ENCODE measurements at regions not wholly inside any gene's neighbourhood (a gene's known extent, or its start where the extent isn't known, plus 50 kb on each side); places are given as distances from the start of the nearest gene placed in this dataset.
"Not testable (repeated sequence)": the region's sequence is repeated elsewhere in the genome, so short reads cannot be mapped to it uniquely, and the experiment has no call there.

GRCh38 chr20:29878281-29878741 is 1379.2 kb upstream of the DEFB115 start:
- H3K36me3 ChIP-seq (ENCODE audit: control insufficient read depth in 4 of 4, insufficient read depth in 3 of 4, low read depth in 1 of 4, low read length in 3 of 4), result no peaks in the 10 kb centered on the region
- no peak overlapping the region for H3K9ac ChIP-seq (ENCODE audit: low read depth in 1 of 2, low read length in 2 of 2)
- no peak overlapping the region for H3K4me3 ChIP-seq (ENCODE audit: low read depth in 1 of 3, low read length in 3 of 3)
- H3K27me3 ChIP-seq (ENCODE audit: control insufficient read depth in 4 of 4, insufficient read depth in 4 of 4, low read length in 3 of 4), result peaks cover 0 to 5% (median 0%) of the 10 kb centered on the region in 4 donors
- no peak for DNase-seq (ENCODE audit: low spot score)
- no peaks in the 10 kb centered on the region for H3K4me1 ChIP-seq (ENCODE audit: control insufficient read depth in 4 of 4, insufficient read depth in 4 of 4, low read length in 3 of 4)
- 30% methylated on average over 24 of the region's 24 CpGs for WGBS
- no peak overlapping the region for H3K27ac ChIP-seq (ENCODE audit: low read depth in 1 of 2, low read length in 2 of 2)
- H3K9me3 ChIP-seq (ENCODE audit: control insufficient read depth in 4 of 4, low read length in 3 of 4), result peaks cover 5 to 20% (median 9%) of the 10 kb centered on the region in 4 donors
- no peak for TF ChIP-seq RAD21 (IDR thresholded peaks at IDR 0.05)
- no peak for TF ChIP-seq FOXA2 (IDR thresholded peaks at IDR 0.05)
- TF ChIP-seq ZBTB33 (IDR thresholded peaks at IDR 0.05), result no peak
- TF ChIP-seq YY1 (IDR thresholded peaks at IDR 0.05), result no peak
- TF ChIP-seq, protein P1, sequence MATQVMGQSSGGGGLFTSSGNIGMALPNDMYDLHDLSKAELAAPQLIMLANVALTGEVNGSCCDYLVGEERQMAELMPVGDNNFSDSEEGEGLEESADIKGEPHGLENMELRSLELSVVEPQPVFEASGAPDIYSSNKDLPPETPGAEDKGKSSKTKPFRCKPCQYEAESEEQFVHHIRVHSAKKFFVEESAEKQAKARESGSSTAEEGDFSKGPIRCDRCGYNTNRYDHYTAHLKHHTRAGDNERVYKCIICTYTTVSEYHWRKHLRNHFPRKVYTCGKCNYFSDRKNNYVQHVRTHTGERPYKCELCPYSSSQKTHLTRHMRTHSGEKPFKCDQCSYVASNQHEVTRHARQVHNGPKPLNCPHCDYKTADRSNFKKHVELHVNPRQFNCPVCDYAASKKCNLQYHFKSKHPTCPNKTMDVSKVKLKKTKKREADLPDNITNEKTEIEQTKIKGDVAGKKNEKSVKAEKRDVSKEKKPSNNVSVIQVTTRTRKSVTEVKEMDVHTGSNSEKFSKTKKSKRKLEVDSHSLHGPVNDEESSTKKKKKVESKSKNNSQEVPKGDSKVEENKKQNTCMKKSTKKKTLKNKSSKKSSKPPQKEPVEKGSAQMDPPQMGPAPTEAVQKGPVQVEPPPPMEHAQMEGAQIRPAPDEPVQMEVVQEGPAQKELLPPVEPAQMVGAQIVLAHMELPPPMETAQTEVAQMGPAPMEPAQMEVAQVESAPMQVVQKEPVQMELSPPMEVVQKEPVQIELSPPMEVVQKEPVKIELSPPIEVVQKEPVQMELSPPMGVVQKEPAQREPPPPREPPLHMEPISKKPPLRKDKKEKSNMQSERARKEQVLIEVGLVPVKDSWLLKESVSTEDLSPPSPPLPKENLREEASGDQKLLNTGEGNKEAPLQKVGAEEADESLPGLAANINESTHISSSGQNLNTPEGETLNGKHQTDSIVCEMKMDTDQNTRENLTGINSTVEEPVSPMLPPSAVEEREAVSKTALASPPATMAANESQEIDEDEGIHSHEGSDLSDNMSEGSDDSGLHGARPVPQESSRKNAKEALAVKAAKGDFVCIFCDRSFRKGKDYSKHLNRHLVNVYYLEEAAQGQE (IDR thresholded peaks at IDR 0.05), result no peak
- TF ChIP-seq JUND (IDR thresholded peaks at IDR 0.05), result no peak
- TF ChIP-seq, protein P2, sequence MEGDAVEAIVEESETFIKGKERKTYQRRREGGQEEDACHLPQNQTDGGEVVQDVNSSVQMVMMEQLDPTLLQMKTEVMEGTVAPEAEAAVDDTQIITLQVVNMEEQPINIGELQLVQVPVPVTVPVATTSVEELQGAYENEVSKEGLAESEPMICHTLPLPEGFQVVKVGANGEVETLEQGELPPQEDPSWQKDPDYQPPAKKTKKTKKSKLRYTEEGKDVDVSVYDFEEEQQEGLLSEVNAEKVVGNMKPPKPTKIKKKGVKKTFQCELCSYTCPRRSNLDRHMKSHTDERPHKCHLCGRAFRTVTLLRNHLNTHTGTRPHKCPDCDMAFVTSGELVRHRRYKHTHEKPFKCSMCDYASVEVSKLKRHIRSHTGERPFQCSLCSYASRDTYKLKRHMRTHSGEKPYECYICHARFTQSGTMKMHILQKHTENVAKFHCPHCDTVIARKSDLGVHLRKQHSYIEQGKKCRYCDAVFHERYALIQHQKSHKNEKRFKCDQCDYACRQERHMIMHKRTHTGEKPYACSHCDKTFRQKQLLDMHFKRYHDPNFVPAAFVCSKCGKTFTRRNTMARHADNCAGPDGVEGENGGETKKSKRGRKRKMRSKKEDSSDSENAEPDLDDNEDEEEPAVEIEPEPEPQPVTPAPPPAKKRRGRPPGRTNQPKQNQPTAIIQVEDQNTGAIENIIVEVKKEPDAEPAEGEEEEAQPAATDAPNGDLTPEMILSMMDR (IDR thresholded peaks at IDR 0.05; ENCODE audit: low read depth, low read length, missing input control), result no peak
- TF ChIP-seq EGR1 (IDR thresholded peaks at IDR 0.05; ENCODE audit: low read depth in 2 of 2), result no peak
- no peak for TF ChIP-seq TAF1 (conservative IDR thresholded peaks at IDR 0.05)
- TF ChIP-seq GABPA (IDR thresholded peaks at IDR 0.05 in 1 of 2, conservative IDR thresholded peaks at IDR 0.05 in 1 of 2), result no peak
- TF ChIP-seq, protein P3, sequence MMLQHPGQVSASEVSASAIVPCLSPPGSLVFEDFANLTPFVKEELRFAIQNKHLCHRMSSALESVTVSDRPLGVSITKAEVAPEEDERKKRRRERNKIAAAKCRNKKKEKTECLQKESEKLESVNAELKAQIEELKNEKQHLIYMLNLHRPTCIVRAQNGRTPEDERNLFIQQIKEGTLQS (IDR thresholded peaks at IDR 0.05), result no peak

- no peak for DNase-seq (ENCODE audit: low spot score)
- no peaks in the 10 kb centered on the region for H3K36me3 ChIP-seq (ENCODE audit: control insufficient read depth in 4 of 4, insufficient read depth in 3 of 4, low read depth in 1 of 4, low read length in 3 of 4)
- H3K27ac ChIP-seq (ENCODE audit: low read depth in 1 of 2, low read length in 2 of 2), result no peak overlapping the region
- peaks cover 5 to 20% (median 9%) of the 10 kb centered on the region in 4 donors for H3K9me3 ChIP-seq (ENCODE audit: control insufficient read depth in 4 of 4, low read length in 3 of 4)
- H3K4me3 ChIP-seq (ENCODE audit: low read depth in 1 of 3, low read length in 3 of 3), result no peak overlapping the region
- 38% methylated on average over 24 of the region's 24 CpGs for WGBS
- no peak overlapping the region for H3K9ac ChIP-seq (ENCODE audit: low read depth in 1 of 2, low read length in 2 of 2)
- peaks cover 0 to 3% (median 0%) of the 10 kb centered on the region in 4 donors for H3K27me3 ChIP-seq (ENCODE audit: control insufficient read depth in 4 of 4, insufficient read depth in 4 of 4, low read length in 3 of 4)
- no peaks in the 10 kb centered on the region for H3K4me1 ChIP-seq (ENCODE audit: control insufficient read depth in 4 of 4, insufficient read depth in 4 of 4, low read length in 3 of 4)
- TF ChIP-seq JUND (IDR thresholded peaks at IDR 0.05), result no peak
- no peak for TF ChIP-seq EGR1 (IDR thresholded peaks at IDR 0.05; ENCODE audit: low read depth in 2 of 2)
- no peak for TF ChIP-seq HNF4A (conservative IDR thresholded peaks at IDR 0.05)
- TF ChIP-seq, protein P3 (IDR thresholded peaks at IDR 0.05), result no peak
Observed at GRCh38 chr20:29878777-29879442, 1378.6 kb upstream of the DEFB115 start.

DNA sequence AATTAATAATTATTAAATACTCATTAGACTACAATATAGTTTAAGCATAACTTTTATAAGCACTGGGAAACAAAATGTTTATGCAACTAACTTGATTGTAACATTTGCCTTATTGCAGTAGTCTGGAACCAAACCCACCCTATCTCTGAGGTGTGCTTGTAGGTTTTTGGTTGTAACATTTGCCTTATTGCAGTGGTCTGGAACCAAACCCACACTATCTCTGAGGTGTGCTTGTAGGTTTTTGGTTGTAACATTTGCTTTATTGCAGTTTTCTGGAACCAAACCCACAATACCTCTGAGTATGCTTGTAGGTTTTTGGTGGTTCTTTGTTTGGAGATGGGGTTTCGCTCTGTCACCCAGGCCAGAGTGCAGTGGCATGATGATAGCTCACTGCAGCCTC is 1376.4 kb upstream of the DEFB115 start:
- not testable (repeated sequence) for H3K27me3 ChIP-seq (ENCODE audit: control insufficient read depth in 4 of 4, insufficient read depth in 4 of 4, low read length in 3 of 4); H3K4me3 ChIP-seq (ENCODE audit: low read depth in 1 of 3, low read length in 3 of 3); H3K4me1 ChIP-seq (ENCODE audit: control insufficient read depth in 4 of 4, insufficient read depth in 4 of 4, low read length in 3 of 4); H3K27ac ChIP-seq (ENCODE audit: low read depth in 1 of 2, low read length in 2 of 2); H3K36me3 ChIP-seq (ENCODE audit: control insufficient read depth in 4 of 4, insufficient read depth in 3 of 4, low read depth in 1 of 4, low read length in 3 of 4); DNase-seq (ENCODE audit: low spot score); H3K9ac ChIP-seq (ENCODE audit: low read depth in 1 of 2, low read length in 2 of 2)
- 85% methylated on average over 1 of the region's 1 CpG for WGBS
- peaks cover 3 to 19% (median 8%) of the 10 kb centered on the region in 4 donors for H3K9me3 ChIP-seq (ENCODE audit: control insufficient read depth in 4 of 4, low read length in 3 of 4)

DNA sequence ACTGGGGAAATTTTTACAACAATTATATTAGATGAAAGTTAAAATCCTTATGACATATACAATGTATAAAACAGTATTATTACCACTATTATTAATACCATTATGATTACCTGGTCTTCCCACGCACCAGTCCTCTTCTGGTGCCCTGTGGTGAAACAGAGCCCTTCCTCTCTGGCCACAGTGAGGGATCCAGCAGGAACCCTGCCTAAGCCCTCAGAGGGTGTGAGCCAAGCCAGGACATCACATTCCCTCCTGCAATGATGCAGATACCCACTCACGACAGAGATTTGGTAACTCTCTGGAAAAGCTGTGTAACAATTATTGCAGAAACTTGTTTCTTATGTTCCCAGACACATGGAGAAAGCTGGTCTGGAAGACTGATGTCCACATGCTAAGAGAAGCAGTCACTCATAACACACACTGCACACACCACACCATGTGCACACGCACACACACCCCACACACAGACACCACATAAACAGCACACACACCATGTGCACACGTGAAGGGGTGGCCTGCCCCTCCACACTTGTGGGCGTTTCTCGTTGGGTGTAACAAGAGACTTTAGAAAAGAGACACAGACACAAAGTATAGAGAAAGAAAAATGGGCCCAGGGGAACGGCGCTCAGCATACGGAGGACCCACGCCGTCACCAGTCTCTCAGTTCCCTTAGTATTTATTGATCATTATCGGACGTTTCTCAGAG is 1373.8 kb upstream of the DEFB115 start:
- H3K9ac ChIP-seq (ENCODE audit: low read depth in 1 of 2, low read length in 2 of 2); DNase-seq (ENCODE audit: low spot score); H3K9me3 ChIP-seq (ENCODE audit: control insufficient read depth in 4 of 4, low read length in 3 of 4); H3K27ac ChIP-seq (ENCODE audit: low read depth in 1 of 2, low read length in 2 of 2); H3K36me3 ChIP-seq (ENCODE audit: control insufficient read depth in 4 of 4, insufficient read depth in 3 of 4, low read depth in 1 of 4, low read length in 3 of 4); H3K4me1 ChIP-seq (ENCODE audit: control insufficient read depth in 4 of 4, insufficient read depth in 4 of 4, low read length in 3 of 4); H3K4me3 ChIP-seq (ENCODE audit: low read depth in 1 of 3, low read length in 3 of 3); H3K27me3 ChIP-seq (ENCODE audit: control insufficient read depth in 4 of 4, insufficient read depth in 4 of 4, low read length in 3 of 4): not testable (repeated sequence)
- WGBS, result 66% methylated on average over 13 of the region's 13 CpGs

Data from liver (tissue), 8 donors.